PC-3 (cell line): ENCODE measurements at regions not wholly inside any gene's neighbourhood (a gene's known extent, or its start where the extent isn't known, plus 50 kb on each side); places are given as distances from the start of the nearest gene placed in this dataset.

ENCODE experiments used
- ATAC-seq: fragments of 200-7000 bp; cut with Tn5 transposase; 2 replicates; pipeline ENCODE4 v1.9.1; 2020; ENCODE audit warnings: mild to moderate bottlenecking, moderate library complexity
- BruUV-seq: library from RNA; stranded (reverse); fragments of 400-500 nt; replicated peaks from 2 replicates; lab custom pipeline; 2021; lab: Mats Ljungman, UMichigan
- CTCF ChIA-PET: fragments of 300-600 bp; sonication (Branson Sonifier 250); formaldehyde crosslinking; loops from one replicate; lab custom pipeline; 2022; ENCODE audit warnings: antibody characterized with exemption; lab: Charles Lee
- POLR2A ChIA-PET: fragments of 300-600 bp; sonication (Branson Sonifier 250); formaldehyde crosslinking; loops from one replicate; lab custom pipeline; 2022; ENCODE audit warnings: antibody characterized with exemption; ENCODE audit not compliant: unreplicated experiment; lab: Charles Lee
- DNase-seq: peaks from one replicate; pipeline ENCODE4 v3.0.0-alpha.2; 2015
- H2AFZ ChIP-seq: fragments of 300-600 bp; sonication (generic); 2 replicates; pipeline ENCODE4 v1.6.0; 2016; ENCODE audit warnings: antibody characterized with exemption, low read length
- H3F3A ChIP-seq: fragments of 300-600 bp; sonication (generic); one replicate; pipeline ENCODE4 v1.6.0; 2017; ENCODE audit warnings: antibody characterized with exemption, low read length, control low read depth, mild to moderate bottlenecking; ENCODE audit not compliant: unreplicated experiment
- H3K27ac ChIP-seq: fragments of 300-600 bp; sonication (generic); 2 replicates; pipeline ENCODE4 v1.5.1; 2016; ENCODE audit warnings: mild to moderate bottlenecking, low read length
- H3K27me3 ChIP-seq: fragments of 300-600 bp; sonication (generic); 2 replicates; pipeline ENCODE4 v1.6.1; 2016; ENCODE audit warnings: low read length, mixed read lengths
- H3K36me3 ChIP-seq: fragments of 300-600 bp; sonication (generic); 2 replicates; pipeline ENCODE4 v1.6.1; 2016; ENCODE audit warnings: low read depth, mixed run types, low read length, mixed read lengths
- H3K4me1 ChIP-seq: fragments of 300-600 bp; sonication (generic); 2 replicates; pipeline ENCODE4 v1.5.1; 2016; ENCODE audit warnings: low read length; ENCODE audit not compliant: insufficient read depth
- H3K4me2 ChIP-seq: fragments of 300-600 bp; sonication (generic); 2 replicates; pipeline ENCODE4 v1.6.0; 2016; ENCODE audit warnings: low read length
- H3K4me3 ChIP-seq: fragments of 300-600 bp; sonication (generic); 2 replicates; pipeline ENCODE4 v1.5.1; 2016; ENCODE audit warnings: mild to moderate bottlenecking, low read length, mixed read lengths
- H3K79me2 ChIP-seq: fragments of 300-600 bp; sonication (generic); 2 replicates; pipeline ENCODE4 v1.6.1; 2017; ENCODE audit warnings: low read length, mixed read lengths
- H3K9ac ChIP-seq: fragments of 300-600 bp; sonication (generic); 2 replicates; pipeline ENCODE4 v1.6.0; 2016; ENCODE audit warnings: mild to moderate bottlenecking, low read length
- H3K9me2 ChIP-seq: fragments of 300-600 bp; sonication (generic); replicated peaks from 2 replicates; pipeline ENCODE4 v1.6.1; 2016; ENCODE audit warnings: mixed run types, low read length, mixed read lengths
- H3K9me3 ChIP-seq: fragments of 300-600 bp; sonication (generic); 2 replicates; pipeline ENCODE4 v1.6.1; 2016; ENCODE audit warnings: low read length, mixed read lengths
- H4K20me1 ChIP-seq: fragments of 300-600 bp; sonication (generic); 2 replicates; pipeline ENCODE4 v1.6.1; 2016; ENCODE audit warnings: low read length, mixed read lengths
- EZH2 ChIP-seq: fragments of 300-600 bp; sonication (generic); IDR thresholded peaks from one replicate; pipeline ENCODE4 v1.6.1; 2017; ENCODE audit warnings: antibody characterized with exemption, mild to moderate bottlenecking, low read length; ENCODE audit not compliant: unreplicated experiment
- EZH2phosphoT487 ChIP-seq: fragments of 300-600 bp; sonication (generic); IDR thresholded peaks from 2 replicates; pipeline ENCODE4 v1.6.1; 2018; ENCODE audit warnings: mild to moderate bottlenecking, antibody characterized with exemption, low read length, borderline replicate concordance
- intact Hi-C: fragments of 100-400 bp; cut with micrococcal nuclease; formaldehyde crosslinking; loops from 2 replicates; pipeline ENCODE4 v1.9.0; 2023
- TF ChIP-seq, protein P1 (sequence below): fragments of 300-600 bp; sonication (generic); conservative IDR thresholded peaks from 2 replicates; pipeline ENCODE4 v1.5.1; 2017; ENCODE audit warnings: antibody characterized with exemption, low read depth, mild to moderate bottlenecking, low read length

- intact Hi-C loops: no loop called here
- CTCF ChIA-PET: no interaction called here
- no peak overlapping the region for H3K27ac ChIP-seq
These were observed 81.2 kb downstream of the OR5AK2 start for GRCh38 chr11:57069942-57070341.

GRCh38 chr11:57071829-57072228 lies 83.1 kb downstream of the OR5AK2 start:
- BruUV-seq: no TSS peak
- Histone ChIP-seq H3K4me1 (peaks cover 27% of the 10 kb centered on the region), H3K4me3 (no peak overlapping the region), H3F3A (peaks cover 8% of the 10 kb centered on the region), H4K20me1 (no peaks in the 10 kb centered on the region), H2AFZ (peak overlapping the region; percentile 7; the same call in 1 of the 2 replicates), H3K9me3 (no peaks in the 10 kb centered on the region), H3K36me3 (no peaks in the 10 kb centered on the region), H3K4me2 (peak overlapping the region; percentile 45), H3K9ac (peak overlapping the region; percentile 64), H3K27ac (peak overlapping the region; percentile 92), H3K79me2 (no peaks in the 10 kb centered on the region), H3K27me3 (no peaks in the 10 kb centered on the region), H3K9me2 (peaks cover 6% of the 10 kb centered on the region; the same call in 1 of the 2 replicates)
- ChIA-PET CTCF (no interaction called here), POLR2A (no interaction called here)
- peak; percentile 72 for DNase-seq
- TF ChIP-seq EZH2 (no peak), EZH2phosphoT487 (no peak)
- TF ChIP-seq, protein P1, sequence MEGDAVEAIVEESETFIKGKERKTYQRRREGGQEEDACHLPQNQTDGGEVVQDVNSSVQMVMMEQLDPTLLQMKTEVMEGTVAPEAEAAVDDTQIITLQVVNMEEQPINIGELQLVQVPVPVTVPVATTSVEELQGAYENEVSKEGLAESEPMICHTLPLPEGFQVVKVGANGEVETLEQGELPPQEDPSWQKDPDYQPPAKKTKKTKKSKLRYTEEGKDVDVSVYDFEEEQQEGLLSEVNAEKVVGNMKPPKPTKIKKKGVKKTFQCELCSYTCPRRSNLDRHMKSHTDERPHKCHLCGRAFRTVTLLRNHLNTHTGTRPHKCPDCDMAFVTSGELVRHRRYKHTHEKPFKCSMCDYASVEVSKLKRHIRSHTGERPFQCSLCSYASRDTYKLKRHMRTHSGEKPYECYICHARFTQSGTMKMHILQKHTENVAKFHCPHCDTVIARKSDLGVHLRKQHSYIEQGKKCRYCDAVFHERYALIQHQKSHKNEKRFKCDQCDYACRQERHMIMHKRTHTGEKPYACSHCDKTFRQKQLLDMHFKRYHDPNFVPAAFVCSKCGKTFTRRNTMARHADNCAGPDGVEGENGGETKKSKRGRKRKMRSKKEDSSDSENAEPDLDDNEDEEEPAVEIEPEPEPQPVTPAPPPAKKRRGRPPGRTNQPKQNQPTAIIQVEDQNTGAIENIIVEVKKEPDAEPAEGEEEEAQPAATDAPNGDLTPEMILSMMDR: no peak
- no peak for ATAC-seq
- intact Hi-C loops: no loop called here

More at GRCh38 chr11:57069942-57070341, 81.2 kb downstream of the OR5AK2 start:
- no peak overlapping the region for H3K4me3 ChIP-seq
- TF ChIP-seq, protein P1: no peak
- TF ChIP-seq EZH2: no peak
- TF ChIP-seq EZH2phosphoT487: no peak
- H3K9ac ChIP-seq: no peak overlapping the region
- H2AFZ ChIP-seq: no peak overlapping the region
- H3K79me2 ChIP-seq: no peaks in the 10 kb centered on the region
- H3K9me2 ChIP-seq: peaks cover 6% of the 10 kb centered on the region; the same call in 1 of the 2 replicates
- POLR2A ChIA-PET: no interaction called here
- peaks cover 8% of the 10 kb centered on the region for H3F3A ChIP-seq
- DNase-seq (no peak), ATAC-seq (no peak)
- H4K20me1 ChIP-seq: no peaks in the 10 kb centered on the region
- peaks cover 27% of the 10 kb centered on the region for H3K4me1 ChIP-seq
- no peaks in the 10 kb centered on the region for H3K36me3 ChIP-seq
- no peaks in the 10 kb centered on the region for H3K9me3 ChIP-seq
- no TSS peak for BruUV-seq
- H3K27me3 ChIP-seq: no peaks in the 10 kb centered on the region
- H3K4me2 ChIP-seq: no peak overlapping the region

DNA sequence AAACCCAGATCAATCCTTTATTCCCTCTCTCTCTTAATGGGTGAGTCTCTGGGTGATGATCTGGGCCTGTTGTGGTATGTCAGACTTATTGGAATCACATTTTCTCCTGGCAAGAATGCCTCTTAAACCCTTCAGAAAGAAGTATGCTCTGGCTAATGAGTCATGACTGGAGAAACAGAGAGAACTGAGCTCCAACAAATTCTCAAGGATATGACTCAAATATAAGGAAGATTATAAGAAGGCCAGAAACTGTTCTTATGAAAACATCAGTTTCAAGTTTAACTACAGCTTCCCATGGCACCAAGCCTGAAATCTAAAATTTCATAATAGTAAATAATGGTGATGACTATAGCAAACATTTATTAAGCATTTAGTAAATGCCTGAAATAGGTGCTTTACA lies 83.9 kb downstream of the OR5AK2 start:
- TF ChIP-seq, protein P1: no peak
- no peak for TF ChIP-seq EZH2phosphoT487
- TF ChIP-seq EZH2: no peak
- DNase-seq: peak; percentile 97
- no peak overlapping the region for H2AFZ ChIP-seq
- H3K4me1 ChIP-seq: peaks cover 27% of the 10 kb centered on the region
- peaks cover 8% of the 10 kb centered on the region for H3F3A ChIP-seq
- peaks cover 6% of the 10 kb centered on the region; the same call in 1 of the 2 replicates for H3K9me2 ChIP-seq
- no peaks in the 10 kb centered on the region for H3K9me3 ChIP-seq
- no peak overlapping the region for H3K4me3 ChIP-seq
- H3K27ac ChIP-seq: peak overlapping the region; percentile 92
- peak; percentile 80 for ATAC-seq
- no TSS peak for BruUV-seq
- H3K27me3 ChIP-seq: no peaks in the 10 kb centered on the region
- H4K20me1 ChIP-seq: no peaks in the 10 kb centered on the region
- no peaks in the 10 kb centered on the region for H3K36me3 ChIP-seq
- H3K4me2 ChIP-seq: peak overlapping the region; percentile 45
- no peaks in the 10 kb centered on the region for H3K79me2 ChIP-seq
- intact Hi-C loops: no loop called here
- H3K9ac ChIP-seq: peak overlapping the region; percentile 64
- CTCF ChIA-PET: interaction anchor here (0.8 kb wide), 1 partner anchor 176 kb away, joined by 5 read pairs; no protein-coding TSS in a partner anchor
- POLR2A ChIA-PET: no interaction called here
